Mesenchymal stem cell (in vitro differentiated cells and primary cell): ENCODE measurements at regions not wholly inside any gene's neighbourhood (a gene's known extent, or its start where the extent isn't known, plus 50 kb on each side); places are given as distances from the start of the nearest gene placed in this dataset.
A peak's percentile ranks its signal among the peaks of the same experiment; 100 is the strongest.
"Not testable (repeated sequence)": the region's sequence is repeated elsewhere in the genome, so short reads cannot be mapped to it uniquely, and the experiment has no call there.

Experiments used
- DNase-seq: peaks from one replicate; pipeline ENCODE4 v3.0.0-alpha.2; 2013
- H2AFZ ChIP-seq: one replicate; pipeline ENCODE4 v1.6.1; 2013; ENCODE audit warnings: low read depth, mild to moderate bottlenecking, control low read depth, inconsistent platforms, low read length, moderate library complexity
- H2AK5ac ChIP-seq: 2 replicates; pipeline ENCODE4 v1.6.1; 2013; ENCODE audit warnings: low read length, moderate library complexity, mild to moderate bottlenecking, inconsistent platforms; ENCODE audit not compliant: severe bottlenecking
- H2BK120ac ChIP-seq: one replicate; pipeline ENCODE4 v1.6.1; 2013; ENCODE audit warnings: low read depth, mild to moderate bottlenecking, inconsistent platforms, low read length, moderate library complexity
- H2BK12ac ChIP-seq, 2 experiments: one replicate each; pipeline ENCODE4 v1.6.1; 2013; ENCODE audit warnings: inconsistent platforms in 2 of 2, low read length in 2 of 2, mild to moderate bottlenecking in 2 of 2, moderate library complexity in 2 of 2, control low read depth in 1 of 2
- H2BK15ac ChIP-seq: one replicate; pipeline ENCODE4 v1.6.1; 2013; ENCODE audit warnings: mild to moderate bottlenecking, low read depth, inconsistent platforms; ENCODE audit not compliant: poor library complexity, severe bottlenecking
- H2BK5ac ChIP-seq: 2 replicates; pipeline ENCODE4 v1.6.1; 2013; ENCODE audit warnings: low read depth, mild to moderate bottlenecking, low read length, control low read depth, inconsistent platforms; ENCODE audit not compliant: poor library complexity, severe bottlenecking
- H3K14ac ChIP-seq, 2 experiments: one replicate each; pipeline ENCODE4 v1.6.1; 2013; ENCODE audit warnings: inconsistent platforms in 2 of 2, low read length in 2 of 2, control low read depth in 1 of 2, mild to moderate bottlenecking in 1 of 2, moderate library complexity in 1 of 2
- H3K18ac ChIP-seq, 2 experiments: one replicate each; pipeline ENCODE4 v1.6.1; 2013; ENCODE audit warnings: inconsistent platforms in 2 of 2, low read length in 2 of 2, control low read depth in 1 of 2, low read depth in 1 of 2, mild to moderate bottlenecking in 1 of 2
- H3K23ac ChIP-seq, 2 experiments: one replicate each; pipeline ENCODE4 v1.6.1; 2013; ENCODE audit warnings: inconsistent platforms in 2 of 2, low read length in 2 of 2, mild to moderate bottlenecking in 2 of 2, moderate library complexity in 2 of 2, control low read depth in 1 of 2
- H3K27ac ChIP-seq: 2 replicates; pipeline ENCODE4 v1.5.1; 2013; ENCODE audit warnings: mild to moderate bottlenecking, moderate library complexity, low read length, control low read depth, inconsistent platforms; ENCODE audit not compliant: poor library complexity, severe bottlenecking
- H3K27me3 ChIP-seq, 2 experiments: 2 replicates each; pipeline versions ENCODE4 v1.6.1 to v1.7.0; 2013; ENCODE audit warnings: low read length in 2 of 2, mild to moderate bottlenecking in 2 of 2, moderate library complexity in 2 of 2, control low read depth in 1 of 2, inconsistent platforms in 1 of 2; ENCODE audit not compliant: control insufficient read depth in 1 of 2, insufficient read depth in 1 of 2
- H3K36me3 ChIP-seq, 2 experiments: 2 replicates each; pipeline versions ENCODE4 v1.6.1 to v1.7.0; 2013; ENCODE audit warnings: low read length in 2 of 2, control low read depth in 1 of 2, inconsistent platforms in 1 of 2, low read depth in 1 of 2, mild to moderate bottlenecking in 1 of 2; ENCODE audit not compliant: insufficient read depth in 2 of 2, control insufficient read depth in 1 of 2
- H3K4ac ChIP-seq, 2 experiments: one replicate each; pipeline ENCODE4 v1.6.1; 2013; ENCODE audit warnings: inconsistent platforms in 2 of 2, low read length in 2 of 2, mild to moderate bottlenecking in 2 of 2, moderate library complexity in 2 of 2, control low read depth in 1 of 2, low read depth in 1 of 2
- H3K4me1 ChIP-seq: 2 replicates; pipeline ENCODE4 v1.6.1; 2013; ENCODE audit warnings: low read depth, low read length, control low read depth; ENCODE audit not compliant: control insufficient read depth, insufficient read depth
- H3K4me2 ChIP-seq: 2 replicates; pipeline ENCODE4 v1.6.1; 2013; ENCODE audit warnings: low read length, mild to moderate bottlenecking, inconsistent platforms; ENCODE audit not compliant: poor library complexity, severe bottlenecking
- H3K4me3 ChIP-seq, 2 experiments: 2 replicates each; pipeline versions ENCODE4 v1.5.1 to v1.7.0; 2013; ENCODE audit warnings: low read length in 2 of 2, mild to moderate bottlenecking in 2 of 2, control low read depth in 1 of 2, low read depth in 1 of 2; ENCODE audit not compliant: insufficient read depth in 1 of 2
- H3K79me1 ChIP-seq: replicated peaks from 2 replicates; pipeline ENCODE4 v1.6.1; 2013; ENCODE audit warnings: mild to moderate bottlenecking, control low read depth, low read length, inconsistent platforms; ENCODE audit not compliant: poor library complexity, severe bottlenecking
- H3K9ac ChIP-seq: 2 replicates; pipeline ENCODE4 v1.7.0; 2013; ENCODE audit warnings: mild to moderate bottlenecking, low read length, moderate library complexity
- H3K9me3 ChIP-seq: 2 replicates; pipeline ENCODE4 v1.7.0; 2013; ENCODE audit warnings: mild to moderate bottlenecking, low read length; ENCODE audit not compliant: control insufficient read depth
- H4K8ac ChIP-seq: one replicate; pipeline ENCODE4 v1.6.1; 2013; ENCODE audit warnings: inconsistent platforms, mild to moderate bottlenecking, low read length, moderate library complexity
- H4K91ac ChIP-seq: one replicate; pipeline ENCODE4 v1.6.1; 2013; ENCODE audit warnings: mild to moderate bottlenecking, low read length, inconsistent platforms
- WGBS: methylation state at CpG from one replicate; pipeline ENCODE4 v1.1.7; 2013; ENCODE audit warnings: mixed read lengths; 5-methylcytosine and 5-hydroxymethylcytosine counted together

DNA sequence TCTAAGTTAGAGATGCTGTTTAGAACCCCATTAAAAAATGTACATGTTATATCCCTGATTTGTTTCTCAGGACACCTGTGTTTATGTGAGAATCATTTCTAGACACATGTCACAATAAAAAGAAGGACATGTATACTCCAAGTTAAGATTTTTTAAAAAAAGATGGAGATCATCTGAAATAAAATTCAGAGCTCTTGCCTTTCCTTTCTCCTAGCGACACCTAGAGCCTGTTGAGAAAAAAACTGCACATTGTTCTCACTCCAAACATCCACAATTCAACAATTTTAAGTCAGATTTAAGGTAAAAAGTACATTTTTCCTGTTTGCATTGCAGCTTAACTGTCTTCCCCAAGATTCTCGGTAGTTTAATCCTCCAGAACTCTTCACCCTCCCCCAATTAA is 171.8 kb downstream of the ATP6V0E2 start:
- H2BK12ac ChIP-seq, H2AK5ac ChIP-seq, H2AFZ ChIP-seq, H3K4me3 ChIP-seq, H2BK5ac ChIP-seq, H2BK15ac ChIP-seq, H3K36me3 ChIP-seq, H2BK120ac ChIP-seq, H3K14ac ChIP-seq, H3K9me3 ChIP-seq, H3K4ac ChIP-seq, DNase-seq, H3K23ac ChIP-seq, H3K18ac ChIP-seq, H3K4me2 ChIP-seq, H3K27ac ChIP-seq, H3K9ac ChIP-seq, H4K91ac ChIP-seq, H3K27me3 ChIP-seq, H4K8ac ChIP-seq, H3K79me1 ChIP-seq: not testable (repeated sequence)
- H3K4me1 ChIP-seq: peaks cover 16% of the 10 kb centered on the region
- no CpG with 5 or more reads among the region's 2 CpGs for WGBS

DNA sequence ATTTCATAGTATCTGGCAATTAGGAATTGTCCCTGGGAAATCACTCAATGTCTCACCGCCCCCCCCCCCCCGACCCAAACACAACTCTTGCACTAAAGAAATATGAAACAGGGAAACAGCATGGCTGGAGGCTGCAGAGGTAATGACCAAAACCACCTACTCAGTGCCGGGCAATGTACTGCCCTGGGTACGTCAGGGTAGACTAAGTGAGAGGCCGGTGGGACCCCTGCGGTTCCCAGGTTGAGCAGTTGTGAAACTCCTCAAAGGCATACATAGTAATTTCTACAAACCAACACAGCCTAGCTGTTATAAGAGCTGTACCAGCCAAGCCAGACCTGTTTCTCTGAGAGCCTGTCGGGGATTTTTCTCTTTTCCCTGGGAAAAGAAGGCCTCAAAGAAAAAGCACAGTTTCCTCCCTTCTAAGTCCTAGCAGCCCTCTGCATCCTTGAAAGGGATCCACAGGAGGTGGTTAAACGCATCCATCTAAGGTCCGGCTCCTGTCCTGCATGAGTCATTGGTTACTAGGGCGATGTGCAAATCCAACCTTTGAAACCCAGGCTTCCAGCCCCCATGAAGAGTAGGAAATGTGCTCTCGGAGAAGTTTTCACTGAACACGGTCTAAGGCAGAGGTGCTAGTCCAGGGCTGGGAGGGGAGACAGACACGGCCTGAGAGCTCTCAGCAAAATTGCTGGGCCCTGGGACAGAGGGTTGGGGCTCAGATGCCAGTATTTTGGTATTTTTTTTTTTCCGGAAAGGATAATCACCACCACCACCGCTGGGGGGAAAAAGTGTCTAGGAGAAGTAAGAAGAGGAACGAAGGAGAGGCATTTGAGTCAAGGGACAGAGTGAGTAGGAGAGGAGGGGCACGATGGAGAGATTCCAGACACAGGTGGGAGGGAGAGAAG is 172.8 kb downstream of the ATP6V0E2 start:
- H3K36me3 ChIP-seq, H2AFZ ChIP-seq, H4K91ac ChIP-seq, DNase-seq, H3K4me2 ChIP-seq, H3K27ac ChIP-seq, H3K4me3 ChIP-seq, H3K18ac ChIP-seq, H2BK15ac ChIP-seq, H2BK12ac ChIP-seq, H4K8ac ChIP-seq, H3K79me1 ChIP-seq, H2BK5ac ChIP-seq, H3K27me3 ChIP-seq, H3K9me3 ChIP-seq, H2BK120ac ChIP-seq, H3K23ac ChIP-seq, H2AK5ac ChIP-seq, H3K9ac ChIP-seq, H3K4ac ChIP-seq, H3K14ac ChIP-seq: not testable (repeated sequence)
- peaks cover 16% of the 10 kb centered on the region for H3K4me1 ChIP-seq
- WGBS: 0% methylated on average over 1 of the region's 17 CpGs

DNA sequence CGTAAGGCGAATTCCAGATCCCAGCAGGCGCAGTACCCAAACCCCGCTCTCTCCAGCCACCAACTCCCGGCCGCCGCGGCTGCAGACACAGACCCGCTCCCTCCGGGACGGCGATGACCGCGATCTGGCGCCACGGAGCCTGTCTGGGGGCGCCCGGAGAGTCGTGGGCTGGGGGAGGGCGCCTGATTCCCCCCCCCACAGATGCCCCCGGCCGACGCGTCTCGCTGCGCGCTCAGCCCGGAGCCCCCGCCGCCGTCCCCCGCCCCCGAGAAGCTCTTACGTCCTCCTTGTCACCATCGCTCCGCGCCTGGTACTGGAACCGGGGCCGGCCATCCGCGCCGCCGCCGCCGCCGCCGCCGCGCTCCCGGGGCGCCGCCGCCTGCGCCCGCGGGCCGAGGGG is 173.6 kb downstream of the ATP6V0E2 start:
- 2% methylated on average over 27 of the region's 57 CpGs for WGBS
- not testable (repeated sequence) for H3K4ac ChIP-seq, H3K36me3 ChIP-seq, H4K91ac ChIP-seq, H3K4me3 ChIP-seq, H2BK120ac ChIP-seq, H3K27me3 ChIP-seq, H3K9ac ChIP-seq, H3K23ac ChIP-seq, H2BK12ac ChIP-seq, DNase-seq, H3K79me1 ChIP-seq, H2BK5ac ChIP-seq, H4K8ac ChIP-seq, H3K18ac ChIP-seq, H2BK15ac ChIP-seq, H2AK5ac ChIP-seq, H3K14ac ChIP-seq, H2AFZ ChIP-seq, H3K27ac ChIP-seq, H3K9me3 ChIP-seq
- peaks cover 16% of the 10 kb centered on the region for H3K4me1 ChIP-seq
- H3K4me2 ChIP-seq: peak overlapping the region; percentile 75

DNA sequence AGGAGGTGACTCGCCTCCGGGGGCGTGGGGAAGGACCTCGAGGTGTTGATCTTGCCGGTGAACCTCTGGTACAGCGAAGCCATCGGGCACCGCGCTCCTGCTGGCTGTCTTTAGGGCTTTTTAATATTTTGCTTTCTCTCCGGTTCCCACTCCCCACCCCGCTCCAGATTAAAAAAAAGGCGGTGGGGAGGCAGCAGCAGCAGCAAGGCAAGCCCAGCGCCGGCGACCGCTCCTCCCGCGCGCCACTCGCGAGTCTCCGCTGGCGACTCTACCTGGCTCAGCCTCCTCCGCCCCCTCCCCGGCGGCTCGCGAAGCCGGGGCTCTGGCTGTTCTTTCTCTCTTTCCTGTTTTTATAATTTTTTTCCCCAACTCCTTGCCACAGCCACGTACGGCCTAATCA is 174.0 kb downstream of the ATP6V0E2 start:
- Histone ChIP-seq H3K4me3 (peak overlapping the region in 1 of 2 experiments; percentile 36), H3K4me1 (peaks cover 16% of the 10 kb centered on the region), H3K4me2 (peak overlapping the region; percentile 75)
- H2AK5ac ChIP-seq, H3K14ac ChIP-seq, H3K18ac ChIP-seq, H2AFZ ChIP-seq, H4K91ac ChIP-seq, H3K4ac ChIP-seq, H2BK12ac ChIP-seq, H3K36me3 ChIP-seq, H3K27ac ChIP-seq, H3K9me3 ChIP-seq, H3K23ac ChIP-seq, H4K8ac ChIP-seq, DNase-seq, H3K9ac ChIP-seq, H3K27me3 ChIP-seq, H2BK15ac ChIP-seq, H2BK120ac ChIP-seq, H3K79me1 ChIP-seq, H2BK5ac ChIP-seq: not testable (repeated sequence)
- WGBS: under 1% methylated on average over 13 of the region's 31 CpGs
